ENCODE measurements at regions not wholly inside any gene's neighbourhood (a gene's known extent, or its start where the extent isn't known, plus 50 kb on each side); places are given as distances from the start of the nearest gene placed in this dataset.

DNA sequence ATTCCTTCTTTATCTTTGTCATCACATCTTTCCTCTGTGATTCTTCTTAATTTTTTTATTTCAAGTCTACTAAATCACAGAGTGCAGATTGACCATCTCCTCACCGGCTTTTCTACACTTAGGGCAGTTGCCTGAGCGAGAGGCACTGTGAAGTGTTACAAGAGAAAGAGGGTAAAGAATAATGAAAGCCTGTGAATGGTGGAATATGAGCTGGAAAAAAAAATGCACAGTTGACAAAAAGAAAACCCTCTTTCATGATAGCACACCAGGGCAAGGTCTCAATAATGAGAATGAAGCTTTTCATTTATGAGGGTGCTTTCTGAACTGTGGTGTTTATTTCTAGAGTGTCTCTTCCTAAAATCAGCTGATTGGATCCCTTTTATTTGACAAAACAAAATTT lies 106.2 kb upstream of the PDE3A start:
- Mint-ChIP-seq H3K36me3 (ENCODE audit: low read depth) (no peaks in the 10 kb centered on the region), H3K27ac (no peak overlapping the region), H3K27me3 (no peaks in the 10 kb centered on the region), H3K9me3 (no peaks in the 10 kb centered on the region), H3K4me3 (no peak overlapping the region), H3K4me1 (no peaks in the 10 kb centered on the region)
- ChIA-PET POLR2A (no interaction called here), CTCF (no interaction called here)
- DNase-seq: no peak

DNA sequence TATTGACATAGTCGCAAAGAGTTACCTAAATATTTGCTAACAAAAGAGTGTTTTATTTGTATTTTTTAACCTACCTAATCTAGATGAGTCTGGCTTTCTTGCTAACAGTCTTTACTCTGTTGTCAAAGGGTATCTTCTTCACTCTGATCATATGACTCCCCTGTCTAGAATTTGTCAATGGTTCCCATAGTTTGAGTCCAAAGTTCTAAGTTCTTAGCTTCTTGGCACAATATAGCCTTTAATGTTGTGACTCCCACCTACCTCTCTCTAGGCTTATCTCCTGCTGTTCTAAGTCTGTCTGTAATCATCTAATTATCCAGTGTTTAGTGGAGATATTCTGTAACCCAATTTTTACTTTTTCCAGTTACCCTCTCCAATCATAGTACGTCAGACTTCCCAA lies 104.3 kb upstream of the PDE3A start:
- no peaks in the 10 kb centered on the region for H3K4me1 Mint-ChIP-seq
- POLR2A ChIA-PET: no interaction called here
- CTCF ChIA-PET: no interaction called here
- H3K27me3 Mint-ChIP-seq: no peaks in the 10 kb centered on the region
- H3K4me3 Mint-ChIP-seq: no peak overlapping the region
- H3K27ac Mint-ChIP-seq: no peak overlapping the region
- H3K36me3 Mint-ChIP-seq (ENCODE audit: low read depth): no peaks in the 10 kb centered on the region
- H3K9me3 Mint-ChIP-seq: no peaks in the 10 kb centered on the region
- no peak for DNase-seq

DNA sequence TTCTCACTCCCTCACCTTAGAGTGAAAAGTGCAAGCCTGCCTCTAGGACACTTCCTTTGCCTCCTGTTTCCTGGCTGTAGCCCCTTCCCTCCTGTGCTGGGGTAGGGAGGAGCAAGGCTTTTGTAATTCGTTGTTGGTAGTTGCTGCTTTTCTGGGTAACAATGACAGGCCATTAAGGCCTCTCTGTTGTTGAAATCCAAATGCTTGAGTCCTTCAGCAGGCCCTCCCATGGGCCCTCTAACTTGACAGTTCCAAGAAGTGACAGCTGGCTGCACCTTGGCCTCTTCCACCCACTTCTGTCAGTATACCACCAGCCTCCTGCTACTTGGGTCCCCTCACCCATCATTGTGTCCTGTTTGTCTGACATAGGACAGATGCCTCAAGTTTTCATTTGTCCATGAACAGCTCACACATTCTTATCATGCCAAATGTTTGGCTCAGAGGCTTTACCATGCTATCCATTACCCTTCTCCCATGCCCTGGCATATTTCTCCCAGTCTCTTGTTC lies 103.7 kb upstream of the PDE3A start:
- no peak for DNase-seq
- POLR2A ChIA-PET: no interaction called here
- Mint-ChIP-seq H3K27ac (no peak overlapping the region), H3K4me1 (no peaks in the 10 kb centered on the region), H3K4me3 (no peak overlapping the region), H3K9me3 (no peaks in the 10 kb centered on the region), H3K27me3 (no peaks in the 10 kb centered on the region), H3K36me3 (ENCODE audit: low read depth) (no peaks in the 10 kb centered on the region)
- CTCF ChIA-PET: no interaction called here

DNA sequence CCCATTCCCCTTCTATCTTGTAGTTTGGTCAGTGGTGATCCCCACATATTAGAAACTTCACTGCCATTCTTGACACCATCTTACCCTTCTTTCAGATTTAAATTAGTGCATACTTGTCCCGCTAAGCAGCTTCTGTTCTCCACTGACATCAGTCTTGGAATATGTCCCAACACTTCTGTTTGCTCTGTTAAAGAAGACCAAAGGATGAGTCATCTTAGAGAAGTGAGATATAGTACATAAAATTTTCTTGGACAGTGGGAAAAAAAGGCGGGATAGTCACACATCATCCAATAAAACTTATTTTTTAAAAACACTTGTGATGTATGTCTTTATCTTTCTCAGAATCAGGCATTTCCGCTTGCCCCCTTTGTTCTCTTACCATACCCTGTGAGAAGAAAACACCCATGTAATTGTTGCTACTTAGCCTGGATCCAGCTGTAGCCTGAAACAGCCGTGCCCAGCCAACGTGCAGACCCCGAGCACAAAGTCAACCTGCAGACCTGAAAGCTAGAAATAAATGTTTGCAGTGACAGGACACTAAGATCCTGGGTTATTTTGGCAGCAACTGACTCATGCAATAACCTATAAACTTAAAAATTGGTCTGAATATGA lies 100.1 kb upstream of the PDE3A start:
- no peaks in the 10 kb centered on the region for H3K27me3 Mint-ChIP-seq
- ChIA-PET CTCF (no interaction called here), POLR2A (no interaction called here)
- no peak overlapping the region for H3K4me3 Mint-ChIP-seq
- H3K9me3 Mint-ChIP-seq: no peaks in the 10 kb centered on the region
- no peaks in the 10 kb centered on the region for H3K36me3 Mint-ChIP-seq (ENCODE audit: low read depth)
- H3K4me1 Mint-ChIP-seq: no peaks in the 10 kb centered on the region
- DNase-seq: no peak
- no peak overlapping the region for H3K27ac Mint-ChIP-seq

DNA sequence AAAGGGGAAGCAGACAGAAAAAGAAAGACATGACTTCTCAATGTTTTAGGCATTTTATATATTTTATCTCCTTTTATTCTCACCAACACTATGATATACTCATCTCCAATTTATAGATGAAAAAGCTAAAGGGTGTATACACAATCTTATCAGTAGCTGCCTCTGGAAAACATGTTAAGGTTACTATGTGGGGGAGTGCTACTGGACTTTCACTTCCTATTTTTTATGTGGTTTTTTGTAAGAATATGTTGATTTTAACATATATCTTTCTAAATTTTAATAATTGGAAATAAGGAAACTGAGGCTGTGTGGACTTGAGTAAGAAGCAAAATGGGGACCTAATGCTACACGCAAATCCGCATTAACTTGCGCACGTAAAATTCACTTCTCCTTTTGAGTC lies 99.6 kb upstream of the PDE3A start:
- no peak for DNase-seq
- no peaks in the 10 kb centered on the region for H3K9me3 Mint-ChIP-seq
- no peaks in the 10 kb centered on the region for H3K36me3 Mint-ChIP-seq (ENCODE audit: low read depth)
- no peaks in the 10 kb centered on the region for H3K27me3 Mint-ChIP-seq
- no peak overlapping the region for H3K4me3 Mint-ChIP-seq
- H3K27ac Mint-ChIP-seq: no peak overlapping the region
- ChIA-PET POLR2A (no interaction called here), CTCF (no interaction called here)
- no peaks in the 10 kb centered on the region for H3K4me1 Mint-ChIP-seq

DNA sequence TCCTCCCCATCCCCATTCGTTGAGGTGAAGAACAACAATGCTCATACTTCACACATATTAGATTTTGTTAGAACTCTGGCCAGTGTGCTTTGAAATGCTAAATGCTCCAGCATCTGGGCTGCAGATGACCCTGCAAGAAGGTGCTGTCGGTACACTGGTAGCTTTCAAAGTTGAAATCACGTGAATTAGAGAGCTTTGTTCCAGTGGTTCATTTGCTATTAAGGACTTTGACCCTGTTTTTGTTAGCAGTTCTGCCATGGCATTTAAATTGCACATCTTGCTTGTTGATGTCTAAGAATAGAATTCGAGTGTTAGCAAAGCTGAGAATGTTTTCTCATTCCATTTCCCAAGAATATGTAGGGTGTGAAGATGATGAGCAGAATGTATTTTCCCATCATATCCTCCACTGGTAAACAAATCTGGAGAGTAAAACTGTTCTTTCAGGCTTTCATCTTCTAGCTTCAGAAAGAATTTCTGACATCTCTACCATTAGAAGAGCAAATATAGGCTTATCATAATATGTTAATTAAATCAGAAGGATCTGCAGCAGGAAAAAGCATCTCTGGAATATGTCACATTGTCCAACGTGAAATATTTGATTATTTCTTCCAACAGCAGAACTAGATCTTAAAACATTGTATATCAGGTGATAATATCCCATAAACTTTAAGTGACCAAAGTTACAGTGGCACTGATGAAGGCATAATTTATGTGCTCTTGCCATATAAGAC lies 98.8 kb upstream of the PDE3A start:
- H3K9me3 Mint-ChIP-seq: no peaks in the 10 kb centered on the region
- H3K27ac Mint-ChIP-seq: no peak overlapping the region
- no peak for DNase-seq
- H3K27me3 Mint-ChIP-seq: no peaks in the 10 kb centered on the region
- ChIA-PET CTCF (no interaction called here), POLR2A (no interaction called here)
- H3K4me1 Mint-ChIP-seq: no peaks in the 10 kb centered on the region
- H3K4me3 Mint-ChIP-seq: no peak overlapping the region
- H3K36me3 Mint-ChIP-seq (ENCODE audit: low read depth): no peaks in the 10 kb centered on the region

DNA sequence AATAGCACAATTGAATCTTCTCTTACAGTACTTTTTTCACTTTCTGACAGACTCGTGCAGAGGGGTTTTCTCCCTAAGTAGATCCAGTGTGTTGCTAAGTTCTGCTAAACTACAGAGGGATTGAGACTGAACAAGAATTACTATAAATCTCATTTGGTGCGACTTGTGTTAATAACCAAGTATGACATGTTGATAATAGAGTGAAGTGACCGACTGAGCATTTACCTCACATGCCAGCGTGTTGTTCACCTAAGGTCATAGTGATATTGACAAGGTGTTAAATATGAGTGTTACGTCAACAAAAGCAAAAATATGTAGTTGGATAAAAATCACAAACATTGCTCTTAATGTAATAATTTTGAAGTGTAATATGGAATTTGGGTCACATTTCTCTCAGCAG lies 97.8 kb upstream of the PDE3A start:
- Mint-ChIP-seq H3K4me1 (no peaks in the 10 kb centered on the region), H3K4me3 (no peak overlapping the region)

DNA sequence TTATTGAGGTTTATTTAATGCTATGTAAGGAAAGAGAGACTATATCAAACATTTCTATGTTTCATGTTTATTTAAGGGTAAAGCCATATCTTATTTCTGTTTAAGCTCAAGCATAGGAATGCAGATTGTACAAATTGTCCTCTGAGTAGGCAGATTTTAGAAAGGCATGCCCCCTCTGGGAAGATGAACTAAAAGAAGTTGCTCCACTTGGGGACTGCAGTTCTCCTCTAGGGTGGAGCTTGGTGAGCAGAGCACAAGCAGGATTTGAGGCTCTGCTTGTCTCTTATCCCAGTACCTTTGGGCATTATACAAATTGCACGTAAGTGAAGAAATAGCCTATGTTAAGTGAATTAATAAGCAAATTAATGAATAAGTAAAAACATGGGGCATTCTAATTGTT lies 96.2 kb upstream of the PDE3A start:
- H3K4me3 Mint-ChIP-seq: no peak overlapping the region
- ChIA-PET POLR2A (no interaction called here), CTCF (no interaction called here)
- H3K27me3 Mint-ChIP-seq: no peaks in the 10 kb centered on the region
- H3K27ac Mint-ChIP-seq: no peak overlapping the region
- H3K36me3 Mint-ChIP-seq (ENCODE audit: low read depth): no peaks in the 10 kb centered on the region
- no peaks in the 10 kb centered on the region for H3K9me3 Mint-ChIP-seq
- no peak for DNase-seq
- no peaks in the 10 kb centered on the region for H3K4me1 Mint-ChIP-seq

More for the DNA sequence above, 97.8 kb upstream of the PDE3A start:
- no peak for DNase-seq
- Mint-ChIP-seq H3K27me3 (no peaks in the 10 kb centered on the region), H3K9me3 (no peaks in the 10 kb centered on the region), H3K27ac (no peak overlapping the region), H3K36me3 (ENCODE audit: low read depth) (no peaks in the 10 kb centered on the region)
- ChIA-PET CTCF (no interaction called here), POLR2A (no interaction called here)

DNA sequence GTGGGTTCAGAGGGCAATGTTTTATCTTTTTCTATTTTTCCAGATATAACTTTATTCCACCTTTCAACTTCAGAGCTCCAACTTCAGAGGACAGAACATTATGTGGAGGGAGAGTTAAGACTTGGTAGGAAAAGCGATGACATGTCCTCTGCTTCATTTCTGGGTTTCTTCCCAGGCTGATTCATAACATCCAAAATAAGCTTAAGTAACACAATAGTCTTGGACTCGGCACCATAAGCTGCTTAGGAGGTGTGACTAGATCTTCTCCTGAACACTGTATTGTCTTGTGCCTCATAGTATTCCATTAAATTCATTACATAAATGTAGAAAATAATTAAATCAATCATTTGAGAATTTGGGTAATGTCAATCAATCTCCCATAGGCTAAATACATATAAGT lies 95.5 kb upstream of the PDE3A start:
- H3K4me1 Mint-ChIP-seq: no peaks in the 10 kb centered on the region

DNA sequence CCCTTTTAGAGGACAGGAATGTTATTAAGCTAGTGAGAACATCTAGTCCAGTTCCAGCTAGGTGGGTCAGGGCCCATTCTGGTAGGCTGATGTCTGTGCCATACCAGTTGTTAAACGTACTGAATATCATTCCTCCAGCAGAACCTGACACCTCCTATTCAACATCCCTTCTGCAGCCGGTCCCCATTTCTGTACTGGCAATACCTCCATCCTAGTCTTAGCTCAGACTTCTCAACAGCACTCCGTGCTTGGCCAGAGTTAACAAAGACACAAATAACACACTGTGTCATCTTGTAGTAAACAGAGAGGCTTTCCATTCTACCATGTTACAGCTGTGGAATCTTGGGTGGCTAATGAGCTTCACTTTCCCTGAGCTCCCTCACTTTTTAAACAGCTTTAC lies 94.3 kb upstream of the PDE3A start:
- CTCF ChIA-PET: no interaction called here
- no peak overlapping the region for H3K27ac Mint-ChIP-seq
- no peak for DNase-seq
- no peaks in the 10 kb centered on the region for H3K27me3 Mint-ChIP-seq
- H3K4me1 Mint-ChIP-seq: no peaks in the 10 kb centered on the region
- H3K36me3 Mint-ChIP-seq (ENCODE audit: low read depth): no peaks in the 10 kb centered on the region
- POLR2A ChIA-PET: no interaction called here
- no peaks in the 10 kb centered on the region for H3K9me3 Mint-ChIP-seq
- H3K4me3 Mint-ChIP-seq: no peak overlapping the region

More for the DNA sequence above, 95.5 kb upstream of the PDE3A start:
- no peaks in the 10 kb centered on the region for H3K36me3 Mint-ChIP-seq (ENCODE audit: low read depth)
- H3K27ac Mint-ChIP-seq: no peak overlapping the region
- H3K27me3 Mint-ChIP-seq: no peaks in the 10 kb centered on the region
- DNase-seq: no peak
- ChIA-PET CTCF (no interaction called here), POLR2A (no interaction called here)
- H3K4me3 Mint-ChIP-seq: no peak overlapping the region
- no peaks in the 10 kb centered on the region for H3K9me3 Mint-ChIP-seq

DNA sequence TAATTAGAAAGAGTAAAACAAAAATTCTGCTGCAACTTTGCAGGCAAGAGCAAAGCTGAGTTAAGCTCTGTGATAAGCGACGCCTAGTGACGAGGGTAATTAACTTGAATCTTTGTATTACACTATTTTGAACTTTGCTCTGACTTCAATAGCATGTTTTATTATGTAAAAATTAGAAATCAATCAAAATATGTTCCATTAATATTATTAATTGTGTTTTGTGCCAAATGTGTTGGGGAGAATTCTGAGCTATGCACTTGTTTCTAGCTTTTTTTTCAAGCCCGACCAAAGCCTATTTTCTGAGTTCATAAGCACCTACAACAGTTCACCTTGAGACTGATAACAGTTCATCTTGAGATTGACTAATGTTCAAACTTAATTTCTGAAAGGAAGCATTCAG lies 90.1 kb upstream of the PDE3A start:
- Mint-ChIP-seq H3K27ac (no peak overlapping the region), H3K36me3 (ENCODE audit: low read depth) (no peaks in the 10 kb centered on the region), H3K4me3 (no peak overlapping the region), H3K27me3 (no peaks in the 10 kb centered on the region), H3K4me1 (no peaks in the 10 kb centered on the region), H3K9me3 (no peaks in the 10 kb centered on the region)
- no peak for DNase-seq
- ChIA-PET CTCF (no interaction called here), POLR2A (no interaction called here)

DNA sequence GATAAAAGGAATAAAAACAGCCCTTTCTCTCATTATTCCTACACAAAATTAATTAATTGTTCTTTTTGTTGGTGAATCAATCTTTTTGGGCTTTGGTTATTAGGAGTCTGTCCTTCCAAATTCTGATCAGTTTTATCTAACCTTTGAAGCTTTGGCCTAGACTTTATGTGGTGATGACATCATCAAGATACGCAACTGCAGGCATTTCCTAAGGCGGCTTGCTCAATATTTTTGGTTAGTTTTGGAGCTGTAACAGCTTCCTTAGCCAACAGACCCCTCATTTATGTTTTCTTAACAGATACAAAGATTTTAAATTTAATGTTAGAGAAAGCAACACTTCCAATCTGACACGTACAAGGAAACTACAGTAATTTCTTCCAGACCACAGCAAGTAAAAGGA lies 87.8 kb upstream of the PDE3A start:
- no peaks in the 10 kb centered on the region for H3K4me1 Mint-ChIP-seq
- POLR2A ChIA-PET: no interaction called here
- no peaks in the 10 kb centered on the region for H3K36me3 Mint-ChIP-seq (ENCODE audit: low read depth)

DNA sequence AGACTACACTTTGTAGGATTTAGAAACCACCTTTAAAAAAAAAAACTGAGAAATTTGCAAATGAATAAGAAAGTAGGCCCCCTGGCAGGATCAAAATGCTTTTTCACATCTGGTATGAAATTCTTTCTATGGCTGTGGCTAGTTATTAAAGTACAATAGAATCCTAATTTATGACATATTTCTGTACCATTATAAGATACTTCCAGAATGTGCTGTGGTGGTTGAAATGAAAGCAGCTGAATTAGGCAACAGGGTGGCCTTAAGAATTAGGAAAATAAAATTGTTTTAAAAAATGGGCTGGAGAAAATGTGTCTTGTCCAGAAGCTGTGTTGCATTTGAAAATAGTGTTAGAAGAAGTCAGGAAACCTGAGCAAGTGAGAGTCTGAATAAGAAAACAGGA lies 85.9 kb upstream of the PDE3A start:
- Mint-ChIP-seq H3K9me3 (no peaks in the 10 kb centered on the region), H3K27me3 (no peaks in the 10 kb centered on the region), H3K4me3 (no peak overlapping the region), H3K4me1 (no peaks in the 10 kb centered on the region), H3K36me3 (ENCODE audit: low read depth) (no peaks in the 10 kb centered on the region), H3K27ac (no peak overlapping the region)
- CTCF ChIA-PET: no interaction called here
- POLR2A ChIA-PET: no interaction called here
- DNase-seq: no peak

More for the DNA sequence above, 87.8 kb upstream of the PDE3A start:
- no peaks in the 10 kb centered on the region for H3K9me3 Mint-ChIP-seq
- H3K4me3 Mint-ChIP-seq: no peak overlapping the region
- CTCF ChIA-PET: no interaction called here
- no peaks in the 10 kb centered on the region for H3K27me3 Mint-ChIP-seq
- no peak for DNase-seq
- H3K27ac Mint-ChIP-seq: no peak overlapping the region

DNA sequence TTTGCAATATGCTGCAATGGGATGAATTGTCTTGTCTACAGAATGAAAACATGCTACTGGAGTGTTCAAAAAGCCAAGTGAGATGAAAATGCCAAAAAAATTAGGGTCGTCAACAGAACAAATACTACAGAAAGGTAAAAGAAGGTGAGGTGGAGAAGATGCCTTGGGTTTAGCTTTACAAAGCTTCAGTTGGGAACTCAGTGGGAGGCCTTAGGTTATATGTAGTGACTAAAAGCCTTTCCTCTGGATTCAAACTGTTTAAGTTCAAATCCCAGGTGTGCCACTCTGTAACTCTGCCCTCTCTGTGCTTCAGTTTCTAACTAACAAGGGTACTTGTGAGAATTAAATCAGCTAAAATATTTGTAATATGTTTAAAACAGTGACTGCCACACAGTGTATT lies 84.9 kb upstream of the PDE3A start:
- Mint-ChIP-seq H3K4me3 (no peak overlapping the region), H3K4me1 (no peaks in the 10 kb centered on the region), H3K36me3 (ENCODE audit: low read depth) (no peaks in the 10 kb centered on the region), H3K27me3 (no peaks in the 10 kb centered on the region), H3K27ac (no peak overlapping the region), H3K9me3 (no peaks in the 10 kb centered on the region)
- ChIA-PET POLR2A (no interaction called here), CTCF (no interaction called here)
- DNase-seq: no peak
